Neural cell (in vitro differentiated cells): ENCODE measurements at regions not wholly inside any gene's neighbourhood (a gene's known extent, or its start where the extent isn't known, plus 50 kb on each side); places are given as distances from the start of the nearest gene placed in this dataset.

Experiments used
- H2AFZ ChIP-seq: fragments of 200-600, 300-800 bp; sonication (generic), shearing (Covaris generic); 2 replicates; pipeline ENCODE4 v1.6.0; 2014; ENCODE audit warnings: low read depth, mild to moderate bottlenecking, antibody characterized with exemption, low read length, moderate library complexity
- H3F3A ChIP-seq: fragments of 200-600 bp; shearing (Covaris generic); 2 replicates; pipeline ENCODE4 v1.6.1; 2016; ENCODE audit warnings: mild to moderate bottlenecking, moderate library complexity, mixed read lengths, antibody characterized with exemption, low read length; ENCODE audit not compliant: insufficient read depth, poor library complexity, severe bottlenecking
- H3K27ac ChIP-seq: fragments of 200-600, 300-800 bp; sonication (generic), shearing (Covaris generic); 2 replicates; pipeline ENCODE4 v1.5.1; 2014; ENCODE audit warnings: mild to moderate bottlenecking, low read length, moderate library complexity
- H3K27me3 ChIP-seq: fragments of 300-800, 200-600 bp; sonication (generic), shearing (Covaris generic); 2 replicates; pipeline ENCODE4 v1.6.0; 2014; ENCODE audit warnings: mild to moderate bottlenecking, low read depth, low read length, moderate library complexity; ENCODE audit not compliant: insufficient read depth
- H3K36me3 ChIP-seq: fragments of 300-800, 200-600 bp; sonication (generic), shearing (Covaris generic); 2 replicates; pipeline ENCODE4 v1.5.1; 2014; ENCODE audit warnings: mild to moderate bottlenecking, antibody characterized with exemption, low read length, moderate library complexity; ENCODE audit not compliant: insufficient read depth
- H3K4me2 ChIP-seq: fragments of 300-800, 200-600 bp; sonication (generic), shearing (Covaris generic); 2 replicates; pipeline ENCODE4 v1.6.0; 2014; ENCODE audit warnings: mild to moderate bottlenecking, low read length
- H3K4me3 ChIP-seq: fragments of 300-800, 200-600 bp; sonication (generic), shearing (Covaris generic); 2 replicates; pipeline ENCODE4 v1.5.1; 2014; ENCODE audit warnings: mild to moderate bottlenecking, low read length, moderate library complexity
- H3K79me2 ChIP-seq: fragments of 200-600 bp; shearing (Covaris generic); replicated peaks from 2 replicates; pipeline ENCODE4 v1.6.0; 2014; ENCODE audit warnings: mild to moderate bottlenecking, low read length, moderate library complexity; ENCODE audit not compliant: insufficient read depth
- H3K9ac ChIP-seq: fragments of 300-800, 200-600 bp; sonication (generic), shearing (Covaris generic); 2 replicates; pipeline ENCODE4 v1.6.1; 2016; ENCODE audit warnings: mild to moderate bottlenecking, low read length, mixed read lengths
- H3K9me2 ChIP-seq: fragments of 200-600 bp; shearing (Covaris generic); 2 replicates; pipeline ENCODE4 v1.6.1; 2016; ENCODE audit warnings: mild to moderate bottlenecking, low read length, mixed read lengths; ENCODE audit not compliant: insufficient read depth
- H3K9me3 ChIP-seq: fragments of 200-600, 300-800 bp; sonication (generic), shearing (Covaris generic); 2 replicates; pipeline ENCODE4 v1.6.1; 2016; ENCODE audit warnings: mild to moderate bottlenecking, mixed run types, low read length, moderate library complexity, mixed read lengths
- H4K20me1 ChIP-seq: fragments of 200-600 bp; shearing (Covaris generic); 2 replicates; pipeline ENCODE4 v1.6.1; 2016; ENCODE audit warnings: mild to moderate bottlenecking, mixed run types; ENCODE audit not compliant: insufficient read depth
- CTCF ChIP-seq: fragments of 450-650 bp; IDR thresholded peaks from 2 replicates; pipeline ENCODE4 v1.5.1; 2014; ENCODE audit warnings: antibody characterized with exemption, mild to moderate bottlenecking, moderate library complexity; ENCODE audit not compliant: poor library complexity, severe bottlenecking
- EP300 ChIP-seq: fragments of 450-650 bp; conservative IDR thresholded peaks from 2 replicates; pipeline ENCODE4 v1.6.1; 2014; ENCODE audit warnings: antibody characterized with exemption, mild to moderate bottlenecking, moderate library complexity; ENCODE audit not compliant: poor library complexity, severe bottlenecking
- EZH2 ChIP-seq: fragments of 200-600, 300-800 bp; shearing (Covaris generic), sonication (generic); IDR thresholded peaks from 2 replicates; pipeline ENCODE4 v1.6.1; 2014; ENCODE audit warnings: antibody characterized with exemption, low read length, borderline replicate concordance, mild to moderate bottlenecking; ENCODE audit not compliant: insufficient read depth, poor library complexity, severe bottlenecking
- MXI1 ChIP-seq: fragments of 450-650 bp; conservative IDR thresholded peaks from 2 replicates; pipeline ENCODE4 v1.6.1; 2014; ENCODE audit warnings: antibody characterized with exemption, mild to moderate bottlenecking; ENCODE audit not compliant: poor library complexity, severe bottlenecking
- POLR2AphosphoS5 ChIP-seq: IDR thresholded peaks from 2 replicates; pipeline ENCODE4 v1.6.1; 2012
- RAD21 ChIP-seq: fragments of 450-650 bp; conservative IDR thresholded peaks from 2 replicates; pipeline ENCODE4 v1.6.1; 2014; ENCODE audit warnings: antibody characterized with exemption, mild to moderate bottlenecking, moderate library complexity
- SMC3 ChIP-seq: fragments of 450-650 bp; conservative IDR thresholded peaks from 2 replicates; pipeline ENCODE4 v1.6.1; 2014; ENCODE audit warnings: antibody characterized with exemption, mild to moderate bottlenecking, moderate library complexity; ENCODE audit not compliant: poor library complexity
- TAF1 ChIP-seq: IDR thresholded peaks from 2 replicates; pipeline ENCODE4 v1.6.1; 2012; ENCODE audit warnings: low read depth
- TF ChIP-seq, protein P1 (sequence below): IDR thresholded peaks from 2 replicates; pipeline ENCODE4 v1.6.1; 2012; ENCODE audit warnings: borderline replicate concordance

GRCh38 chr14:42228611-42229010 is 621.9 kb downstream of the LRFN5 start:
- Histone ChIP-seq H3K4me3 (no peak overlapping the region), H3K9ac (no peak overlapping the region), H3K4me2 (no peak overlapping the region), H4K20me1 (no peaks in the 10 kb centered on the region), H3K9me2 (no peaks in the 10 kb centered on the region), H3K27me3 (no peaks in the 10 kb centered on the region), H3F3A (no peaks in the 10 kb centered on the region), H3K9me3 (no peaks in the 10 kb centered on the region), H2AFZ (no peak overlapping the region), H3K79me2 (no peaks in the 10 kb centered on the region), H3K27ac (no peak overlapping the region), H3K36me3 (no peaks in the 10 kb centered on the region)
- TF ChIP-seq CTCF (no peak), EP300 (no peak), TAF1 (no peak), RAD21 (no peak), EZH2 (no peak), POLR2AphosphoS5 (no peak), SMC3 (no peak), MXI1 (no peak)
- TF ChIP-seq, protein P1, sequence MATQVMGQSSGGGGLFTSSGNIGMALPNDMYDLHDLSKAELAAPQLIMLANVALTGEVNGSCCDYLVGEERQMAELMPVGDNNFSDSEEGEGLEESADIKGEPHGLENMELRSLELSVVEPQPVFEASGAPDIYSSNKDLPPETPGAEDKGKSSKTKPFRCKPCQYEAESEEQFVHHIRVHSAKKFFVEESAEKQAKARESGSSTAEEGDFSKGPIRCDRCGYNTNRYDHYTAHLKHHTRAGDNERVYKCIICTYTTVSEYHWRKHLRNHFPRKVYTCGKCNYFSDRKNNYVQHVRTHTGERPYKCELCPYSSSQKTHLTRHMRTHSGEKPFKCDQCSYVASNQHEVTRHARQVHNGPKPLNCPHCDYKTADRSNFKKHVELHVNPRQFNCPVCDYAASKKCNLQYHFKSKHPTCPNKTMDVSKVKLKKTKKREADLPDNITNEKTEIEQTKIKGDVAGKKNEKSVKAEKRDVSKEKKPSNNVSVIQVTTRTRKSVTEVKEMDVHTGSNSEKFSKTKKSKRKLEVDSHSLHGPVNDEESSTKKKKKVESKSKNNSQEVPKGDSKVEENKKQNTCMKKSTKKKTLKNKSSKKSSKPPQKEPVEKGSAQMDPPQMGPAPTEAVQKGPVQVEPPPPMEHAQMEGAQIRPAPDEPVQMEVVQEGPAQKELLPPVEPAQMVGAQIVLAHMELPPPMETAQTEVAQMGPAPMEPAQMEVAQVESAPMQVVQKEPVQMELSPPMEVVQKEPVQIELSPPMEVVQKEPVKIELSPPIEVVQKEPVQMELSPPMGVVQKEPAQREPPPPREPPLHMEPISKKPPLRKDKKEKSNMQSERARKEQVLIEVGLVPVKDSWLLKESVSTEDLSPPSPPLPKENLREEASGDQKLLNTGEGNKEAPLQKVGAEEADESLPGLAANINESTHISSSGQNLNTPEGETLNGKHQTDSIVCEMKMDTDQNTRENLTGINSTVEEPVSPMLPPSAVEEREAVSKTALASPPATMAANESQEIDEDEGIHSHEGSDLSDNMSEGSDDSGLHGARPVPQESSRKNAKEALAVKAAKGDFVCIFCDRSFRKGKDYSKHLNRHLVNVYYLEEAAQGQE = no peak

DNA sequence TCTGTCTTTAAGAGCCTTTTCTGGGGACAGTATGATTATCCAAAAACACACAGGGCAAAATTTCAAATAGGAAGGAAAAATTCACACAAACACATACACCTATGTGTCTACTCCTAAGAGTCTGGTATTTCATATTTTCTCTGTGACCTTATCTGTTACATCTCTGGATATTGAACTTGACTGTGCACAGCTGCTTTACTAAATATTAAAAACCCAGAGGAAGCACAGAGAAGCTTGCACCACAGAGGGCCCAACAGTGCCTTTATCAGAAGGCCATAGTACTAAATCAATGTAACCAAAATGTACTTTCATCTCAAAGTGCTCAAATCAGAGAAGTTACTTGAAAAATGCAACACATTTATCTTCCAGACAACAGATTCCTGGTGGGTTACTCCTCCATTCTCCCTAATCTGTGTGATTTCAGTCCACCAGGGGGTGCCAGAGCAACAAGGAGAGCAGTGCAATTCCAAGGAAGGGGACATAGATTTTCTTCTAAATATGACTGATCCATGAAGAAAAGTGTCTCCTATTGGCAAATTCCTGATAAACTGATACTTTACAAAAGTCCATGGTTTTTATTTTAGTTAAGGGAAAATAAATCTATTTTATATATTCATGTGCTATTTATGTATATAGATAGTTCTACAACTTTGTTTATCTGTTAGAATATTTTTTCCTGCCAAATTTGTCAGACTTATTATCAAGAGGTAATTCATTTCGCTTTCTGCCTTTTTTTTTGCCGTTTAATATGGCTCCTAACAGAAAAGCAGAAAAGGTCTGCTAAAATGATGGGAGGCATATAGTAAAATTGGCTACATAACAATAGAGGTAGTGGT is 617.6 kb downstream of the LRFN5 start:
- Histone ChIP-seq H3K79me2 (no peaks in the 10 kb centered on the region), H3K9me3 (no peaks in the 10 kb centered on the region), H3K27ac (no peak overlapping the region), H3K9me2 (no peaks in the 10 kb centered on the region), H3K4me2 (no peak overlapping the region), H3K27me3 (no peaks in the 10 kb centered on the region), H2AFZ (no peak overlapping the region), H3K4me3 (no peak overlapping the region), H4K20me1 (no peaks in the 10 kb centered on the region), H3K9ac (no peak overlapping the region), H3K36me3 (no peaks in the 10 kb centered on the region), H3F3A (no peaks in the 10 kb centered on the region)
- TF ChIP-seq POLR2AphosphoS5 = no peak
- peak; percentile 91 for TF ChIP-seq SMC3
- TF ChIP-seq CTCF = peak; percentile 85
- peak; percentile 90 for TF ChIP-seq RAD21
- TF ChIP-seq, protein P1 = no peak
